ACC112 (cell line): ENCODE measurements at regions not wholly inside any gene's neighbourhood (a gene's known extent, or its start where the extent isn't known, plus 50 kb on each side); places are given as distances from the start of the nearest gene placed in this dataset.

Experiments used
- H2AFZ ChIP-seq: fragments of 200-600 bp; sonication (generic); one replicate; pipeline ENCODE4 v1.6.0; 2017; ENCODE audit warnings: antibody characterized with exemption, low read length; ENCODE audit not compliant: unreplicated experiment
- H3K27ac ChIP-seq: fragments of 200-600 bp; sonication (generic); 2 replicates; pipeline ENCODE4 v1.5.1; 2014; ENCODE audit warnings: low read depth, mild to moderate bottlenecking, antibody characterized with exemption, low read length, moderate library complexity
- H3K27me3 ChIP-seq: fragments of 200-600 bp; sonication (generic); 2 replicates; pipeline ENCODE4 v1.6.1; 2014; ENCODE audit warnings: mild to moderate bottlenecking, antibody characterized with exemption, low read length, moderate library complexity, mixed read lengths; ENCODE audit not compliant: insufficient read depth
- H3K36me3 ChIP-seq: fragments of 200-600 bp; sonication (generic); 2 replicates; pipeline ENCODE4 v1.6.1; 2016; ENCODE audit warnings: mild to moderate bottlenecking, antibody characterized with exemption, low read length, moderate library complexity, mixed read lengths; ENCODE audit not compliant: insufficient read depth
- H3K4me1 ChIP-seq: fragments of 200-600 bp; sonication (generic); one replicate; pipeline ENCODE4 v1.6.1; 2016; ENCODE audit warnings: low read length, mixed read lengths; ENCODE audit not compliant: insufficient read depth, unreplicated experiment, control insufficient read depth
- H3K4me3 ChIP-seq: fragments of 200-600 bp; sonication (generic); 2 replicates; pipeline ENCODE4 v1.5.1; 2014; ENCODE audit warnings: mild to moderate bottlenecking, low read depth, low read length
- H3K79me2 ChIP-seq: fragments of 200-600 bp; sonication (generic); one replicate; pipeline ENCODE4 v1.6.0; 2016; ENCODE audit warnings: low read length; ENCODE audit not compliant: control insufficient read depth, unreplicated experiment, insufficient read depth

- Histone ChIP-seq H2AFZ (no peak overlapping the region), H3K36me3 (no peaks in the 10 kb centered on the region), H3K4me1 (no peaks in the 10 kb centered on the region), H3K27ac (no peak overlapping the region), H3K27me3 (no peaks in the 10 kb centered on the region), H3K79me2 (no peaks in the 10 kb centered on the region), H3K4me3 (no peak overlapping the region)
These were observed 382.1 kb upstream of the NR2F2 start for GRCh38 chr15:95948411-95948810.

- Histone ChIP-seq H3K36me3 (no peaks in the 10 kb centered on the region), H3K79me2 (no peaks in the 10 kb centered on the region), H2AFZ (no peak overlapping the region), H3K4me1 (no peaks in the 10 kb centered on the region), H3K4me3 (no peak overlapping the region), H3K27ac (no peak overlapping the region), H3K27me3 (no peaks in the 10 kb centered on the region)
These were observed 377.5 kb upstream of the NR2F2 start for GRCh38 chr15:95953032-95953431.

- no peaks in the 10 kb centered on the region for H3K4me1 ChIP-seq
- no peak overlapping the region for H3K4me3 ChIP-seq
- no peaks in the 10 kb centered on the region for H3K79me2 ChIP-seq
- H2AFZ ChIP-seq, result no peak overlapping the region
- H3K27me3 ChIP-seq, result no peaks in the 10 kb centered on the region
- no peaks in the 10 kb centered on the region for H3K36me3 ChIP-seq
- H3K27ac ChIP-seq, result no peak overlapping the region
These were observed 372.6 kb upstream of the NR2F2 start for GRCh38 chr15:95957861-95958260.

GRCh38 chr15:95958382-95958781, 372.1 kb upstream of the NR2F2 start:
- H3K27ac ChIP-seq, result no peak overlapping the region
- H3K36me3 ChIP-seq, result no peaks in the 10 kb centered on the region
- no peaks in the 10 kb centered on the region for H3K27me3 ChIP-seq
- H3K4me3 ChIP-seq, result no peak overlapping the region
- H2AFZ ChIP-seq, result no peak overlapping the region
- no peaks in the 10 kb centered on the region for H3K79me2 ChIP-seq
- no peaks in the 10 kb centered on the region for H3K4me1 ChIP-seq

- Histone ChIP-seq H3K27ac (no peak overlapping the region), H3K27me3 (no peaks in the 10 kb centered on the region), H3K4me3 (no peak overlapping the region), H3K36me3 (no peaks in the 10 kb centered on the region), H3K4me1 (peaks cover 9% of the 10 kb centered on the region), H3K79me2 (no peaks in the 10 kb centered on the region), H2AFZ (no peak overlapping the region)
These were observed 361.6 kb upstream of the NR2F2 start for GRCh38 chr15:95968856-95969255.

GRCh38 chr15:95970326-95970725, 360.2 kb upstream of the NR2F2 start:
- Histone ChIP-seq H3K27ac (no peak overlapping the region), H2AFZ (no peak overlapping the region), H3K36me3 (no peaks in the 10 kb centered on the region), H3K4me3 (no peak overlapping the region), H3K27me3 (no peaks in the 10 kb centered on the region), H3K4me1 (peaks cover 9% of the 10 kb centered on the region), H3K79me2 (no peaks in the 10 kb centered on the region)

DNA sequence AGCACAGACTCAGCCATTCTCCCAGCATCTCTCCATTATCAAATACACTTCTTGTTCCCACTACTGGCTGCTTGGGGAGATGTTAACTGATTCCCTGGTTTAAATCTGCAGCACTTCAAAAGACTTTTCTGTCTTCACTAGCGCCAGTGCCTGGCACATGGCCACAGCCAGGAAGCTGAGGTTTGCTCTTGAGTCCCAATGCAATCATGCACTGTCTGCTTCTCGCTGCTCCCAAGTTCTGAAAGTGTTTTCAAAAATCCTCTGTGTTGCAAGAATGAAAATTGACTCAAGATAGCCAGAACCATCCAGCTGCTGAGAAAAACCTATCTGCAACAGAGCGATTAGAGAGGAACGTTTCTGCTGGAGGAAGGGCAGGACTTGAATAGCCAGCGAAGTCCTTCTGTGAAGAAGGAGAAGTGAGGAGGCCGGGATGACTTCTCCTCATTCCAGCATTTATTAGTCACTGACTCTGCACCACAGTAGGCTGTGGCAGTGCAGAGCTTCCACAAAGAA, 358.4 kb upstream of the NR2F2 start:
- Histone ChIP-seq H2AFZ (peak overlapping the region; percentile 30), H3K27ac (no peak overlapping the region), H3K4me3 (peak overlapping the region; percentile 36), H3K36me3 (no peaks in the 10 kb centered on the region), H3K27me3 (no peaks in the 10 kb centered on the region), H3K79me2 (no peaks in the 10 kb centered on the region), H3K4me1 (peaks cover 9% of the 10 kb centered on the region)

- no peaks in the 10 kb centered on the region for H3K36me3 ChIP-seq
- no peaks in the 10 kb centered on the region for H3K79me2 ChIP-seq
- peaks cover 9% of the 10 kb centered on the region for H3K4me1 ChIP-seq
- H3K27ac ChIP-seq, result no peak overlapping the region
- H2AFZ ChIP-seq, result no peak overlapping the region
- H3K27me3 ChIP-seq, result no peaks in the 10 kb centered on the region
- no peak overlapping the region for H3K4me3 ChIP-seq
These were observed 357.7 kb upstream of the NR2F2 start for GRCh38 chr15:95972812-95973211.

GRCh38 chr15:95973566-95974256, 356.8 kb upstream of the NR2F2 start:
- Histone ChIP-seq H3K27ac (no peak overlapping the region), H3K79me2 (no peaks in the 10 kb centered on the region), H3K4me3 (no peak overlapping the region), H3K27me3 (no peaks in the 10 kb centered on the region), H3K36me3 (no peaks in the 10 kb centered on the region), H3K4me1 (peaks cover 9% of the 10 kb centered on the region), H2AFZ (no peak overlapping the region)

DNA sequence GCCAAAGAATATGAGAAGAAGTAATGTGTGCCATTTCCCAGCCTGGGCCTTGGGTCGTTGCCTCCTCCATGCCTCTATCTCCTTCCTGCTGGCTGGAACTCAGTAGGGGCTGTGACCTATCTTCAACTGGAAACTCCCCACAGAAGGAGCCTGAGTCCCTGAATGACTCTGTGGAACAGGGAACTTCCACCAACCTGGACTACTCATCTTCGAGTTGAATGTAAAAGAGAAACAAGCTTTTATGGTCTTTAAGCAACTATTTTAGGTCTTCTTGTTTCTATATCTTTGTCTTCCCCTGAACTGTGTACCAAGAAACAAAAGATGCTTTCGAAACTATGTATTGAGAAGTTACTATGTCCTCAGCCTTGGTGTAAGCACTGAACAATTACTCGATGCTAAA, 355.3 kb upstream of the NR2F2 start:
- no peaks in the 10 kb centered on the region for H3K36me3 ChIP-seq
- no peaks in the 10 kb centered on the region for H3K27me3 ChIP-seq
- no peaks in the 10 kb centered on the region for H3K79me2 ChIP-seq
- no peak overlapping the region for H3K4me3 ChIP-seq
- no peak overlapping the region for H2AFZ ChIP-seq
- peaks cover 9% of the 10 kb centered on the region for H3K4me1 ChIP-seq
- no peak overlapping the region for H3K27ac ChIP-seq

GRCh38 chr15:95979286-95979685, 351.2 kb upstream of the NR2F2 start:
- Histone ChIP-seq H3K4me1 (no peaks in the 10 kb centered on the region), H3K4me3 (no peak overlapping the region), H3K27me3 (no peaks in the 10 kb centered on the region), H2AFZ (no peak overlapping the region), H3K79me2 (no peaks in the 10 kb centered on the region), H3K36me3 (no peaks in the 10 kb centered on the region), H3K27ac (no peak overlapping the region)
